ENCODE measurements at regions not wholly inside any gene's neighbourhood (a gene's known extent, or its start where the extent isn't known, plus 50 kb on each side); places are given as distances from the start of the nearest gene placed in this dataset.

DNA sequence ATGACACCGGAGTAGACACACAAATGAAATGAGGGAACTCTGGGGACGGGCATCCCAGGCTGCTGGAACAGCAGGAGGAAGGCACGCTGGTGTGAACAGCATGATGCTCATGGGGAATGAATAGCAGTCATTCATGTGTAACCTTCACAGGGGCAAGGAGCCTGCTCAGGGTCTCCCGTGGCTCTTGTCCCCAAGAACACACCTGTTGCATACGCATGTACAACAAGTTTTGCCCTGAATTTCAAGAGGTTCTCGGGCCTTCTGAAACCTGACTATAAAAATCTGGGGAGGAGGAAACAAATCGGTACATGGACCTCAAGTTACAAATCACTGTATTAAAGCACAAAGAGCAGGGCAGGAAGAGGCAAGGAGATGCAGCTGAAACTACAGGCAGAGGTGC is 93.4 kb downstream of the RRAGC start:
- peaks cover 0 to 16% (median 0%) of the 10 kb centered on the region in 3 donors for H3K27me3 ChIP-seq (ENCODE audit: insufficient read depth in 3 of 3, low read length in 2 of 3)
- DNase-seq, result no peak
- TF ChIP-seq CTCF (IDR thresholded peaks at IDR 0.05), result no peak
- H3K4me1 ChIP-seq, result no peaks in the 10 kb centered on the region
- H3K27ac ChIP-seq, result no peak overlapping the region
- ATAC-seq, result no peak
- intact Hi-C loops (cut with DNase I), result no loop called here
- no peak overlapping the region for H3K4me3 ChIP-seq
- no peaks in the 10 kb centered on the region for H3K36me3 ChIP-seq (ENCODE audit: insufficient read depth in 1 of 2, low read depth in 1 of 2)
- 72 to 78% (median 75%) methylated on average over 7 of the region's 7 CpGs for WGBS, 3 donors
- no peaks in the 10 kb centered on the region for H3K9me3 ChIP-seq

DNA sequence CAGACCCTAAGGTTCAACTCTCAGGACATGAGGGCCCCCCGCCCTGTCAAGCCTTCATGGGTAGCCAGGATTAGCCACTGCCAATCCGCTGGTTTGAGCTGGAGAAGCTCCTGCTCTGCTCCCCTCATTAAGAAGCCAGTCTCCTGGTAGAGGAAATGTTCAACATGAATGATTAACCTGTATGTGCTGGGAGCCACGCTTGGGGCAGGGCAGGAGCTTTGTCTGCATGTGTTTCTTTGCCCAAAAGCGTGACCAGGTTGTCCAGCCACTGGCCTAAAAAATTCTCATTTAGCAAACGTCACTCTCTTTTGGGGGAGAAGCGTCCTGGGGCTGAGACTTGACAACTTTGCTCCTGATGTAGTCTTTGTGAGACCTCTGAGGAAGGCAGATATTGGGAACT is 96.5 kb downstream of the RRAGC start:
- TF ChIP-seq CTCF (IDR thresholded peaks at IDR 0.05), result no peak
- Histone ChIP-seq H3K27ac (no peak overlapping the region), H3K4me3 (no peak overlapping the region), H3K9me3 (no peaks in the 10 kb centered on the region), H3K4me1 (no peaks in the 10 kb centered on the region), H3K27me3 (ENCODE audit: insufficient read depth in 3 of 3, low read length in 2 of 3) (peaks cover 0 to 16% (median 0%) of the 10 kb centered on the region in 3 donors), H3K36me3 (ENCODE audit: insufficient read depth in 1 of 2, low read depth in 1 of 2) (no peaks in the 10 kb centered on the region)
- DNase-seq, result no peak
- 75 to 77% (median 75%) methylated on average over 6 of the region's 6 CpGs for whole genome bisulfite sequencing, 3 donors
- intact Hi-C loops (cut with DNase I), result no loop called here
- ATAC-seq, result no peak

GRCh38 chr1:38760562-38760961 is 99.0 kb downstream of the RRAGC start:
- Histone ChIP-seq H3K4me1 (no peaks in the 10 kb centered on the region), H3K9me3 (no peaks in the 10 kb centered on the region), H3K4me3 (no peak overlapping the region), H3K36me3 (ENCODE audit: insufficient read depth in 1 of 2, low read depth in 1 of 2) (no peaks in the 10 kb centered on the region), H3K27me3 (ENCODE audit: insufficient read depth in 3 of 3, low read length in 2 of 3) (peaks cover 0 to 8% (median 0%) of the 10 kb centered on the region in 3 donors), H3K27ac (no peak overlapping the region)
- no peak for DNase-seq
- TF ChIP-seq CTCF (IDR thresholded peaks at IDR 0.05), result no peak
- no peak for ATAC-seq
- WGBS, 3 donors, result 65 to 74% (median 69%) methylated on average over 2 of the region's 2 CpGs
- intact Hi-C loops (cut with DNase I), result no loop called here

- Histone ChIP-seq H3K4me1 (no peaks in the 10 kb centered on the region), H3K36me3 (ENCODE audit: insufficient read depth in 1 of 2, low read depth in 1 of 2) (no peaks in the 10 kb centered on the region), H3K27me3 (ENCODE audit: insufficient read depth in 3 of 3, low read length in 2 of 3) (peaks cover 0 to 6% (median 0%) of the 10 kb centered on the region in 3 donors), H3K4me3 (no peak overlapping the region), H3K27ac (no peak overlapping the region), H3K9me3 (no peaks in the 10 kb centered on the region)
- no peak for ATAC-seq
- no peak for TF ChIP-seq CTCF (IDR thresholded peaks at IDR 0.05)
- intact Hi-C loops (cut with DNase I), result no loop called here
- WGBS, 3 donors, result 38 to 40% (median 39%) methylated on average over 5 of the region's 5 CpGs
- DNase-seq, result no peak
Measured at GRCh38 chr1:38758820-38759219, 100.8 kb downstream of the RRAGC start.

GRCh38 chr1:38746941-38747600 is 112.5 kb downstream of the RRAGC start:
- ATAC-seq, result no peak
- H3K9me3 ChIP-seq, result no peaks in the 10 kb centered on the region
- DNase-seq, result no peak
- 35 to 43% (median 41%) methylated on average over 16 of the region's 16 CpGs for WGBS, 3 donors
- H3K27ac ChIP-seq, result no peak overlapping the region
- peaks cover 0 to 9% (median 2%) of the 10 kb centered on the region in 3 donors for H3K27me3 ChIP-seq (ENCODE audit: insufficient read depth in 3 of 3, low read length in 2 of 3)
- H3K4me3 ChIP-seq, result no peak overlapping the region
- no peaks in the 10 kb centered on the region for H3K4me1 ChIP-seq
- TF ChIP-seq CTCF (IDR thresholded peaks at IDR 0.05), result no peak
- H3K36me3 ChIP-seq (ENCODE audit: insufficient read depth in 1 of 2, low read depth in 1 of 2), result no peaks in the 10 kb centered on the region
- intact Hi-C loops (cut with DNase I), result no loop called here

Measured in psoas muscle (tissue), 7 donors.